Medulla oblongata (tissue), 1 donor: ENCODE measurements at regions not wholly inside any gene's neighbourhood (a gene's known extent, or its start where the extent isn't known, plus 50 kb on each side); places are given as distances from the start of the nearest gene placed in this dataset.
"Not testable (repeated sequence)": the region's sequence is repeated elsewhere in the genome, so short reads cannot be mapped to it uniquely, and the experiment has no call there.

Experiments used
- DNase-seq: peaks from one replicate; pipeline ENCODE4 v3.0.0-alpha.2; 2015; ENCODE audit errors: extremely low spot score

DNA sequence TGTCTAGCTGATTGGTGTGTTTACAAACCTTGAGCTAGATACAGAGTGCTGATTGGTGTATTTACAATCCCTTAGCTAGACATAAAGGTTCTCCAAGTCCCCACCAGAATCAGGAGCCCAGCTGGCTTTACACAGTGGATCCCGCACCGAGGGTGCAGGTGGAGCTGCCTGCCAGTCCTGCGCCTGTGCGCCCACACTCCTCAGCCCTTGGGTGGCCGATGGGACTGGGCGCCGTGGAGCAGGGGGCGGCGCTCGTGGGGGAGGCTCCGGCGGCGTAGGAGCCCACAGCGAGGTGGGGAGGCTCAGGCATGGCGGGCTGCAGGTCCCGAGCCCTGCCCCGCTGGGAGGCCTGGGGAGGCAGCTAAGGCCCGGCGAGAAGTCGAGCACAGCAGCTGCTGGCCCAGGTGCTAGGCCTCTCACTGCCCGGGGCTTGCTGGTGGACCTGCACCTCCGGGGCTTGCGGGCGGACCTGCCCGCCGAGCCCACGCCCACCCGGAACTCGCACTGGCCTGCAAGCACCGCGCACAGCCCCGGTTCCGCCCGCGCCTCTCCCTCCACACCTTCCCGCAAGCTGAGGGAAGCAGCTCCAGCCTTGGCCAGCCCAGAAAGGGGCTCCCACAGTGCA is 51.0 kb upstream of the CDYL start:
- DNase-seq = not testable (repeated sequence)

DNA sequence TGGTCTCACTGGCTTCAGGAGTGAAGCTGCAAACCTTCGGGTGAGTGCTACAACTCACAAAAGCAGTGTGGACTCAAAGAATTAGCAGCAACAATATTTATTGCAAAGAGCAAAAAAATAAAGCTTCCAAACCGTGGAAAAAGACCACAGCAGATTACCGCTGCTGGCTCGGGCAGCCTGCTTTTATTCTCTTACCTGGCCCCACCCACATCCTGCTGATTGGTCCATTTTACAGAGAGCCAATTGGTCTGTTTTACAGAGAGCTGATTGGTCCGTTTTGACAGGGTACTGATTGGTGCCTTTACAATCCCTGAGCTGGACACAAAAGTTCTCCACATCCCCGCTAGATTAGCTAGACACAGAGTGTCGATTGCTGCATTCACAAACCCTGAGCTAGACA is 51.5 kb upstream of the CDYL start:
- DNase-seq = not testable (repeated sequence)

DNA sequence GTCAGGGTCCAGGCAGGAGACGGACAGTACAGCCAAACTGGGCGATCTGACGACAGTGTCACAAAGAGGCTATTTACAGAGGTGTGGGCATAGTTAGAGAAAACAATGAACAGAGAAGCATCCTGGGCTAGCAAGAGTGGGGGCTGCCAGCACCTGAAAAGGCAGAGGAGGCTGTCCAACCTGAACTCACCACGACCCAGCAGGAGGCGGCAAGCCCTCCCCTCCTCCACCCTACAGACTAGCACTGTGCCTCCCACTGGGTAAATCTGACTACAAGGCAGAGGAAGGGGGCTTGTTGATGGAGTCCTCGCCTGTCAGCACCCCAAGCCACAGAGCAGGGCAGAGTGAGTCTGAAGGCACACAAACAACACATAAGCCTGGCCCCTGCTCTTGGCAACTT is 52.8 kb upstream of the CDYL start:
- DNase-seq = no peak

DNA sequence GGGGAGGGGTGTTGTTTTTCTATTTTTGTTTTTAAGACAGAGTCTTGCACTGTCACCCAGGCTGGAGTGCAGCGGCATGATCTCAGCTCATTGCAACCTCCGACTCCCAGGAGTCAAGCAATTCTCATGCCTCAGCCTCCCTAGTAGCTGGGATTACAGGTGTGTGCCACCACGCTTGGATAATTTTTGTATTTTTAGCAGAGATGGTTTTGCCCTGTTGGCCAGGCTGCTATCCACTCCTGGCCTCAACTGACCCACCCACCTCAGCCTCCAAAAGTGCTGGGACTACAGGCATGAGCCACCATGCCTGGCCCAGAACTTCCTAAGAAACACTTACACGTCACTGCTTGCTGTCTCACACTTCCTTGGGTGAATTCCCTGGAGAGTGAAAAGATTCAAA is 54.8 kb upstream of the CDYL start:
- not testable (repeated sequence) for DNase-seq

DNA sequence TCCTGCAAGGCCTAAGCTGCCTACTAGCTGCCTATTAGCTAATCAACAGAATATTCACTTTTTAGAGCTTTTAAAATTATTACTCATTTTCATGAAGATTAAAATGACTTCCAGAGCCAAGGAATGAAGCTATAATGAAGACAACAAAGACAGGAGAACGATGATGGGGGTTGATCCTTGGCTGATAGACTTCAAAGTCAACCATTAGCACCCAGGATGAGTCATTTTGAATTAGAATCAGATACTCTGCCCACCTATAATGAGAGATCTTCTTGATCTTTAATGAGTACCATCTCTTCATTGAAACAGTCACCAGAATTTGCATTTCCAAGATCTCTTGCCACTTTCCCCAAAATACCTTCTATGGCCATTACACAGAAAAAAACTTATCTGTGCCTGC is 56.7 kb upstream of the CDYL start:
- no peak for DNase-seq

DNA sequence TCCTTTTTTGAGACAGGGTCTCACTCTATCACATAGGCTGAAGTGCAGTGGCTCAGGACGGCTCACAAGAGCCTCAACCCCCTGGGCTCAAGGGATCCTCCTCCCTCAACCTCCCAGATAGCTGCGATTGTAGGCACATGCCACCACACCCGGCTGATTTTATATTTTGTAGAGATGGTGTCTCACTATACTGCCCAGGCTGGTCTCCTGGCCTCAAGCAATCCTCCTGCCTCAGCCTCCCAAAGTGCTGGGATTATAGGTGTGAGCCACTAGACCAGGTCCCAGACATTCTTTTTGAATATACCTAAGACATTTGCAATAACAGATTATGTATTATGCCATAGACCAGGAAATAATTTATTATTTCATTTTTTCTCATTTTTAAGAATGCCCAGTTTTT is 58.3 kb upstream of the CDYL start:
- no peak for DNase-seq

DNA sequence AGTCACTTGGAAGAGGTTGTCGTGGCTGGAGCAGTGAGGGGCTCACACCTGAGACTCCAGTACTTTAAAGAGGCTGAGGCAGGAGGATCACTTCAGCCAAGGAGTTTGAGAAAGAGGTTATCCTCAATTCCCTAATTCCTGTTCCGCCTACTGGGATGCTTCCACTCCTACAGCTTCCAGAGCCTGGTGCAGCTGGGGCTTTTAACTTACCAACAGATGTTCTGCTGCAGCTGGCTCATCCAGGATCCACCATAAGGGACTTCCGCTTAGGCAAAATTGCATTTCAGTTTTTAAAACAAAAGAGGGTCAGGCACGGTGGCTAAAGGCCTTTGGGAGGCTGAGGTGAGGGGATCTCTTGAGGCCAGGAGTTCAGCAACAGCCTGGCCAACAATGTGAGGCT is 59.1 kb upstream of the CDYL start:
- no peak for DNase-seq

DNA sequence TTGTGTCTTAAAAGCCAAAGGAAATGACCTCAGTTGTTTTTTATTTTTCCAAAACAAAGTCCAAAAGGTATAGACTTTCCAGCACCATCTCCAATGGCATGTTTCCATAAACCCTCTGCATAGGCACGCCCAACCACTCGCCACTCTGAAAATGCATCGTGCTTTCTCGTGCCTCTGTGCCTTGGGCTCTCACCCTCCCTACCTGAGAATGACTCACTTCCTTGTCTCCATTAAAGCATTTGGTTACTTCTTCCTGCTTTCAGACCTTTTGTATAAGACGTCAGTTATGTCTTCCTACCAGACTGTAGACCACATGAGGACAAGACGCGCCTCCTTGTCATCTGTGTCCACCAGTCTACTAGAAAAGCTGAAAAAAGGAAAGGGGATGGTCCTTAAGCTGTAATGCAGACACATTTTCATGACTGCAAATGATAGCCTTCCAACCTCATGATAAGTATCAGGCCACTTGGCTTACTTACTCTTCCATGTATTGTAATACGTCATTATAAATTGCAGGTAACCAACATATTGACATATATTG is 61.2 kb upstream of the CDYL start:
- DNase-seq = no peak

DNA sequence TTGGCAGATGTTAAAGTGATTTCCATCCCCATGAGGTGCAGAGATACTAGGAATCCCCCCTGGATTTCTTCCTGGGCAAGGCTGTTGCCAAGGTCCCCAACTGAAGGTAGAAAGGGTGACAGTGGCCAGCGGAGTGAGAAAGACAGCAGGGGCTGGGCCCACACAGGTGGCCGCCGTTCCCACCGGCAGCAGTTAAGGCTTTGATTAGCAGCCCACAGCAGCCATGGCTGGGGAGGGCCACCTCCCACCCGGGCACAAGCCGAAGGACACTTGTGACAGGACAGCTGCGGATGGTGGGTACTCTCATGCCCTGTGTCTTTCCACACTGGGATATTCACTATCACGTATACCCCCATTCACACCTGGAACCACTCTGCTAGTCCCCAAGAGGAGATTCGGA is 63.9 kb upstream of the CDYL start:
- DNase-seq = no peak

DNA sequence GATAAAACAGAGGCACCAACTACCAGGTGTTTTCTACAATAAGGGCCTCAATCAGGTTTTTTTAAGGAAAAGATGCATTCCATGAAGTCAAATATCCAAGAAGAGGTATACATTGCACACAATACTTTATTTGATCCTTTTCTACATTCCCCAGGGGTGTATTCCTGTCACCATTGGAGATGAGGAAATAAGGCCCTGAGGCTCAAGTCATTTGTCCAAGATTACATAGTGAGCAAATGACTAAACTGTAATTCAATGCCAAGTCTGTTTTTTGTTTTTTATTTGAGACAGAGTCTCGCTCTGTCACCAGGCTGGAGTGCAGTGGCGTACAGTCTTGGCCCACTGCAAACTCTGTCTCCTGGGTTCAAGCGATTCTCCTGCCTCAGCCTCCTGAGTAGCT is 69.2 kb upstream of the CDYL start:
- DNase-seq = no peak

DNA sequence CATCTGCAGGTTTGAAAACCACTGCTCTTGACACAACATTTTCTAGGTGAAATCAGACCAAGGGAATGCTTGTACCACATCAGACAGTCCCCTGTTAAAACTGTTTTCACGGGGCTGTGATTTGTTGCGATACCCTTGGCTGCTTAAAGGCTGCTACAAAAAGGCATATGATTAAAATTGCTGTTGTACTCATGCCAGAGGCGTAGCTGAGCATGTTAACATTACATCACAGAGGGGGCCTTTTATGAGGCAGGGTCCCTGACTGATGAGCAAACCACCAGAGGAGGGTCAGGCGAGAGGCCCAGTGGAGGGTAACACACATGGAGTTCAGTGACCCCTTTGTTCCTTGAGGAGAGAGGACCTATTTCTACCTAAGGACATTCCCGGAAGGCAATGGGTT is 70.4 kb upstream of the CDYL start:
- no peak for DNase-seq

DNA sequence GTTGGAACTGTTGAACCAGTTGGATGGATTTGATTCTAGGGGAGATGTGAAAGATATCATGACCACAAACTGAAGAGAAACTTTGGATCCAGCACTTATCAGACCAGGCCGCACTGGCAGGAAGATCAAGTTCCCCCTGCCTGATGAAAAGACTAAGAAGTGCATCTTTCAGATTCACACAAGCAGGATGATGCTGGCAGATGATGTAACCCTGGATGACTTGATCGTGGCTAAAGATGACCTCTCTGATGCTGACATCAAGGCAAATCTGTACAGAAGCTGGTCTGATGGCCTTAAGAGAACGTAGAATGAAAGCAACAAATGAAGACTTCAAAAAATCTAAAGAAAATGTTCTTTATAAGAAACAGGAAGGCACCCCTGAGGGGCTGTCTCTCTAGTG is 72.8 kb upstream of the CDYL start:
- DNase-seq = no peak

DNA sequence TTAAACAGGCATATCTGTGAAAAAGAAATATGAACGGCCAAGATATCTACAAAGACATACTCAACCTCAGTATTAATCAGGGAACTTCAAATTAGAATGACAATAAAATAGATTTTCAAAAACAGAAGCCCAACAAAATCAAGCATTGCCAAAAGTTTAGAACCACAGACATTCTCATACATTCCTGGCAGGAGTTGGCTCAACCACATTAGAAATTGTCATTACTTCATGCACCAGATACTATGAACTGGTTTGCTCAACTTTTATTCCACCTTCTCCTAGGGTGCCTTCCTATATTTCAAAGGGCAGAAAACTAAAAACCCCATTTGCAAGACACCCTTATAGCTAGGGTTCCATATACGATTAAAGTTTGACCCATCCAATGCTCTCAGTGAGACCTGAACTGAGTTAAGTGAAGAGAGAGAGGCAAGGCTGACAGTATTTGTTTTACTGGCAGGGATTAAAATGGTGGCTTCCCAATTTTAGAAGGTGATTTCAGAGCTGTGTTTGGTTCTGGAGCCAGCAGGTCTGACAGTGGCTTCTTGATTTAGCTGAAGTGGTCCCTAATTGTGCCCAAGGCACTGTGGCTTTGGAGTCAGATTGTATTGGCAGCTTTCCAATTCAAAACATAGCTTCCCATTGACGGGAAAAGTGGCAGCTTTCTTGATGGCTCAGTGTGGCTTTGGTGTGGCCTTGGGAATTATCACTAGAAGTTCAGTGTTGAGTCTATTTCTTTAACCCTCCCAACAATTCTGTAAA is 77.1 kb upstream of the CDYL start:
- DNase-seq = no peak

DNA sequence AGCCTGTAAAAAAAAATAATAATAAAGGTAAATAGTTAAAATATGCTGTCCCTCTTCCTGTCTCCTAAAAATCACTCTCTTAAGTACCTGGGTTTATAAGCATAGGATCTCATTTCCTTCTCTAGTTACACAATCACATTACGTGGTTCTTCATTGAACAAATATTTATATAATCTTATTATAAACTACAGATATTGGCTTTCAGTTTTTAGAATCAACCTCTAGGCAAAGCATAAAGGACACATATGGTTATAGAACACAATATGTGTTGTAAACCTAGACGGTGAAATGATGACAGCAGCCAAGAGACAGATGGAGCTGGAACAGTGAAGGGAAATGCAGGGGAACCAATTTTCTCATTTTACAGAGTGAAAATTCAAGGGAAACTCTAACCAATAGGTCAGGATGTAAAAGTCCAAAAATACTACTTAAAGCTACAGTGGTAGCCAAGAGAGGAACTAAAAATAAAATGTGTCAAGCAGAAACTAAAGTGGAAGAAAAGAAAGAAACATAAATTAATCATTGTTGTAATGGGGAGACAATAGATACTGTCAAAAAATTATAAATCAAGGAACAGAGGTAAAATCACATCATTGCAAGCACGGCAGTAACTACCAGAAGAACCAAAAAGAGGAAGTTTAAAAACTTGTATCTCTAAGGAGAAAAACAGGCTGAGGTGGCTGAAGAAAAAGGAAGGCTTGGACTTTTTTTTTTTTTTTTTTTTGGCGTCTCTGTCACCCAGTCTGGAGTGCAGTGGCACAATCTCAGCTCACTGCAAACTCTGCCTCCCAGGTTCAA is 82.8 kb upstream of the CDYL start:
- DNase-seq = no peak

DNA sequence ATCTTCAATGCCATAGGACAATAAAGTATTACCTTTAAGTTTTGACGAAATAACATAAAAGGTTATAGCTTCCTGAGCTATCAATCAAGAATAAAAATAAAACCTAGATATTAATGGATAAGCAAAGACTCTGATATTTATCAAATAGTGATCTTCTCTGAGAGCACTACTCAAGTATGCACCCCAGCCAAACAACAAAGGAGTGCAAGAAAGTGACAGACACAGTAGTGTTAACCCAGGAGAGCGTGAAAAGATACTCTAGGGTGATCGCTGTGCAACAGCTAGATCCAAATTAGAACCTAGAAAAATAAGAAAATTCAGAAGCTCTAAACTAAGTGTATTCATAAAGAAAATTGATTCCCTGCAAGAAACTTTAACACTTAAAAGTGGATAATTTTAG is 83.5 kb upstream of the CDYL start:
- DNase-seq = no peak

DNA sequence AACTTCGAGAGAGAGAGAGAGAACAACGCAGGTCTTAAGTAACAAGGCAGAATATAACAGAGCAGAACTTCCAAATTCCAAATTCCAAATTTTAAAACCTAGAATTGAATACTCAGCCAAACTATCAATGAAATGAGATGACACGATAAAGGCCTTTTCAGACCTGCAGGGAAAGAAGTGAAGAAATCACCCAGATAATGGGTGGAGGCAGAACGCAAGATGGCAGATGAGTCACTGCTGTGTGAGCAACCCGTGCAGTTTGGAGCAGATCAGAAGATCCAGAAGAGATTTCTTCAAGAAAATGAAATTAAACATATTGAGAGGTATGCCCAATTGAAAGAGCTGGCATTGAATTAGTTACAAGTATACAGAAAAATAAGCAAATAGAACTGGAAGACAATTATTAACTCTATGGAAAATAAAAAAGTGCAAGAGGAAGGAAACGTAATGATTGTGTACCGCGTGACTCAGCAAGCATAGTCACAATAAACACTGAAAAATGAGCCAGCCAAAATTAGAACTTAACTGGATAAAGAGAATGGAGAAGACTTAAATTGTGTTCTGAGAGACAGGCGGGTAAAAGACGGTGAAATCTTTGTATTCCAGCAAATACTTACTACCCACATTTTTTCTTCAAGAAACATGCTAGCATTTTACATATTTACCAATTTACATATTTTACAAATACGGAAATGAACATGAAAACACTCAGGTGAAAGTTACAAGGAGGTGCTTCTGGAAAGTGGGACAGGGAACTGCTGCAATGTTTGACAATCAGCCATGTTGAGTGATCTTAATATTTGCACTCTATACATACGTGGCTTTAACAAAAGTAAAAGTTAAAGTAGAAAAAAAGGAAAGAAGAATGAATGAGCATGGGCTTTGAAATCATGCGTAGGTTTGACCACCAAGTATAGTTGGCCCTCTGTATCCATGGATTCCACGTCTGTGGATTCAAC is 87.9 kb upstream of the CDYL start:
- DNase-seq = no peak

DNA sequence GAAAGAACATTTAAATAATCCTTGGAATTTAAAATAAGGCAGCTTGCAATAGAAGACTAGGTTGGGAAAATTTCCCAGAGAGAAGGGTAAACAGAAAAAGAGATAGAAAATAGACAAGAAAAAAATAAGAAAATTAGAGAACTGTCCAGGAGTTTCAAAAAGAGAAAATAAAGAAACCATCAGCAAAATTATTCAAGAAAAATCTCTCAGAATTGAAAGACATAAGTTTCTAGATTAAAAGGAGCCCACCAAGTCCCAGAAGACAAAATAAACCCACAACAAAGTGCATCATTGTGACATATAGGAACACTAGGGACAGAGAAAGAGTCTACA is 88.6 kb upstream of the CDYL start:
- no peak for DNase-seq

DNA sequence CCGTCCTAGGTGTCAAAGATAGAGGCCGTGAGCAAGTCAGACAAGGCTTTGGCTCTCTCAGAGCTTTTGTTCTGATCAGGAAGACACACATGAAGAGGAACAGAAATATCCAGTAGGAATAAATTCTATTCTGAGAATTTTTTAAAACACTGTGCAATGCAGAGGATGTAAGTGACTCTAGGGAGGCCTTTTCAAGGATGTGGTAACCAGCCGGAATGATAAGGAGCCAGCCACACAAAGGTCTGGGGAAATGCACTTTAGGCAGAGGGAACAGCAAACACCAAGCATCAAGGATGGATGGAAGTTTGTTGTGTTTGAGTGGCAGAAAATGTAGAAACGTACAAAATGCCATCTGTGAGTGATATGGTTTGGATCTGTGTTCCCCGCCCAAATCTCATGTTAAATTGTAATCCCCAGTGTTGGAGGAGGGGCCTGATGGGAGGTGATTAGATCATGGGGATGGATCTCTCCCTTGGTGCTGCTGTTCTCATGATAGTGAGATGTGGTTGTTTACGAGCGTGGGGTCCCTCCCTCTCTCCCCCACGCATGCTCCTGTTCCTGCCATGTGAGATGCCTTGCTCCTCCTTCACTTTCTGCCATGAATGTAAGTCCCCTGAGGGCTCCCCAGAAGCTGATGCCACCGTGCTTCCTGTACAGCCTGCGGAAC is 93.6 kb upstream of the CDYL start:
- DNase-seq = no peak

DNA sequence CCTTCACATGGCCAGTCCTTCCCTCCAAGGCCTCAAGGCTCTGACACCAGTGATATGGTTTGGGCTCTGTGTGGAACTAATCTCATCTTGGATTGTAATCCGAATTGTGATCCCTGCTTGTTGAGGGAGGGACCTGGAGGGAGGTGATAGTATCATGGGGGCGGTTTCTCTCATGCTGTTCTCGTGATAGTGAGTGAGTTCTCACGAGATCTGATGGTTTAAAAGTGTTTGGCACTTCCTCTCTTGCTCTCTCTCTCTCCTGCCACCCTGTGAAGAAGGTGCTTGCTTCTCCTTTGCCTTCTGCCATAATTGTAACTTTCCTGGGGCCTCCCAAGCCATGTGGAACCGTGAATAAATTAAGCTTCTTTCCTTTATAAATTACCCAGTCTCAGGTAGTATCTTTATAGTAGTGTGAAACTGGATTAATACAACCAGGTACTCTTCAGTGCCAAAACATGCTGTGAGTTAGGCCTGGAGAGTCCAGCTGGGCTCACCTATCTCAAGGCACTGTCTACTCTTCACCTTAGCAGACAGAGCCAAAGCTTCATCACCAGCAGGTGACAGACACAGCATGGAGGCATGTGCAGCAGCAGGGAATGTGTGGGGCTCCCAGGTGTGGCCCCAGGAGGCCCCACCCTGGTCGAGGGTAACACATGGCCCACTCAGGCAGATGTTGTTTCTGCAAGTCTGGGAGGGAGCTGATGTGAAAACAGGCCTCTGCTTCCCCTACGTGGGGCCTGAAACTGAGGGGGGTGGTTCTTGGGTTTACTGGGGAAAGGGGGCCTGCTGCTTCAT is 97.5 kb upstream of the CDYL start:
- no peak for DNase-seq

DNA sequence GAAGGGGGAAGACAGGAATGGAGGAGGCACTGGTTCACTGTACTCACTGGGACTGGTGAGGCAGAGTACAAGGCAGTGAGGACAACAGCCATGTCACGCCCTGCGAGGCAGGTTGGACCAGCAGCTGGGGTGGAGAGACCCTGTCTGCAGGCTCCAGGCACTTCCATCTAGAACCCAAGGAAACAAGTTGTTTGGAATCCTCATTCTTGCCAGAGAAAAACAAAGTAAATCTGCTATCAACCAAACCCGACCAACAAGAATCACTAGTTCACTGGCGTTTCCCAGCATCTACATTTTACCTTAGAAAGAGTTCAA is 98.5 kb upstream of the CDYL start:
- DNase-seq = no peak
